Sciatic nerve (tissue), 2 donors: ENCODE measurements at regions not wholly inside any gene's neighbourhood (a gene's known extent, or its start where the extent isn't known, plus 50 kb on each side); places are given as distances from the start of the nearest gene placed in this dataset. TPM values are rescaled to one million over a fixed set of nuclear protein-coding genes. Genes with fewer than 3 reads are reported as not detected.

Experiments used
- ATAC-seq: fragments of 200-7000 bp; cut with Tn5 transposase; one replicate; pipeline ENCODE4 v1.9.1; 2020; ENCODE audit warnings: mild to moderate bottlenecking, moderate library complexity
- DNase-seq: peaks from one replicate; pipeline ENCODE4 v3.0.0-alpha.2; 2020; ENCODE audit warnings: low spot score
- intact Hi-C: fragments of 100-400 bp; cut with DNase I; formaldehyde crosslinking; loops from one replicate; pipeline ENCODE4 v1.14.2; 2022
- microRNA-seq: library from miRNA; unstranded; fragments of <30 nt; microRNA quantifications from one replicate; pipeline ENCODE4 v1.2.0, GENCODE V29; 2020
- donor health status: DM: no; HTN: no; CAD: no.
- donor health status: DM: no; HTN: no; CAD: no.

DNA sequence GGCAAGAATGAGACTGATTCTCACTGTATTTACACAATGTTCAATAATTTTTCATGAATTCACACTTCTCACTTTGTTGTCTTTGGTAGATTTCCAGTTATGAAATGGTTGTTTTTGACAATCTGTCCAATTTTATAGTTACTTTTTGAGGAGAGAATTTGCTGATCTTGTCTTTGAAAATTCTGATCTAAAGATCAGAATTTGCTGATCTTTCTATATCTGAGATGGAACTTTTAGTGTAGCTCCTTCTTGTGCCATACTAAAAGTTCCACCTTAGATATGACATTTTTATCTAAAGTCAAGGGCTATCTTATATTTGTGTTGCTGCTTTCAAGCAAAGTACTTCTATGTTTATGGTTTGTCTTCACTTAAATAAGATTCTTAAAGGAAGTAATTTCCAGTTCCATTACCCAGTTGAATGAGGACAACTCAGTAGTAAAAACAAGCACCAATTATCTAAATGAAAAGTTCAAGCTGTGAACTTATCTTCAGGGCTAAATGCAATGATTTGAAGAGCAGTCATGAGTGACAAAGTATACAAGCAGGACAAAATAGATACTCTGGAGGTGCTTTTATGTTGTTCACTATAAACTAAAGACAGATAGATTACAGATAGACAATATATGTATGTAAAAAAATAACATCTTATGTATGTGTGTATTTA, 76.4 kb upstream of the FOXG1 start:
- intact Hi-C loops = no loop called here
- no peak for ATAC-seq
- DNase-seq = no peak

DNA sequence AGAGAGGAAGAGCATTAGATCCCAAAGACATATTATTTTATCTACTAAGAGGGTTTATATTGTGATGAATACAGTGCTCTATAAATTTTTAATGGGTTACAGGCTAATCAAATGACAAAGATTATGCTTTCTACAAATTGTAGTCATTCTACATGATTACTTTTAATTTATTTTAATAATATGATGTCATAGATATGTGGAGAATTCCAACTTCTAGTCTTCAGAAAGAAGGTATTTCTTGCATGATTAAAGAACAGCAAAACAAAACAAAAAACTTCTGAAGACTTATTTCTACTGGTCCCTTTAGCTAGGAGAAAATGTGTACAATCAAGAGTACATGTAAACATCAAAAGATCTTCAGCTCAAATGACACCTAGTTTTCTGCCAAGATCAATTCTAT, 71.5 kb upstream of the FOXG1 start:
- ATAC-seq (no peak), DNase-seq (no peak)
- intact Hi-C loops = no loop called here

DNA sequence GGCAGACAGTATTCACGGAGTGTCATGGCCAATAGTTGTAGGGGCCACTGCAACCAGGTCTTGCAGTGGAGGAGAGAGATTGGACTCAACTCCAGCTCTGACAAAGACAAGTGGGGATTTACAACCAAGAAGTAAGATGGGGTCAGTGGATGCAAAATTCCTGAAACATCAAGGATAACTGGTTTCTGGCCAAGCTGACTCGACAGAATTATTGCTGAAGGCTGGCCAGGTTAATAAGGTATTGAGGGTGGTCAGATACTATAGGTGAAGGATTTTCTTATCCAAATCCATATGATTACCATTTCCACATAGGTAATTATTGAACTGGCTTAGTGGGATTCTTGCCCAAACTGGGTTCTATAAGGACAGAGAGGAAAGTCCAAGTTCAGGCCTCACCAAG, 64.9 kb upstream of the FOXG1 start:
- DNase-seq (no peak), ATAC-seq (no peak)
- intact Hi-C loops = no loop called here

DNA sequence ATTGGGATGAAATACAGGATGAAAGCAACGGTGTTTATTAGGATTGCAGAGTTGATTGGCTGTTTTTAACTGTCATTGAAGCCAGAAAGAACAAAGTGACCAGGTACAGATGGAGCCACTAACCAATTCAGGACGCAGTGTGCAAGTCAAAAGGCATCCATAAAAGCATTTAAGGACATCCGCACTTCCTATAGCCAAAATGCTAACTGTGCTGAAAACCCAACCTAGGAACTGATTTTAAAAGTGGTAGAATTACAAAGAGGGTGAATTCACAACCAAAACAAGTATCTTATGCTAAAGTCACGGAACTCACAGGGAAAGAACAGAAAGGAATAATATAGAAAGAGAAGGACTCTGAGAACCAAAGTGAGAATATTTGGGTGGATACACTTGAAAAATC, 63.1 kb upstream of the FOXG1 start:
- intact Hi-C loops = no loop called here
- DNase-seq (no peak), ATAC-seq (no peak)

DNA sequence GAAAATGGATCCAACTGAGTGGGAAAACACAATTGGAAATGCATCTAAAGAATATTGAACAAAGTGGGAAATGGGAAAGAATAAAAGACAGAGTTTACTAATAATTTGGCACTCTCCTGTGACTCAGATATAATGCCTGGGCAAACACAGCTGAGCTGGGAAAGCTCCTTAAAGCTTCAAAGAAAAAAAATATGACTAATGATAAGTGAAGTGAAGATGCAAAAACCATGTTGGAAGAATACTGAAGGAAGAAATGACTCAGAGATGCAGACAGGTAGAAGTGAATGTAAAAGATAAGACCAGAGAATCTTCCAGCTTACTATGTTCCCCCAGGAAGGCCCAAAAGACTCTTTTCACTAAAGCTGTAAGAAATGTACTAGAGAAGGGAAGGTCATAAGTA, 62.4 kb upstream of the FOXG1 start:
- ATAC-seq (no peak), DNase-seq (no peak)
- intact Hi-C loops = no loop called here

DNA sequence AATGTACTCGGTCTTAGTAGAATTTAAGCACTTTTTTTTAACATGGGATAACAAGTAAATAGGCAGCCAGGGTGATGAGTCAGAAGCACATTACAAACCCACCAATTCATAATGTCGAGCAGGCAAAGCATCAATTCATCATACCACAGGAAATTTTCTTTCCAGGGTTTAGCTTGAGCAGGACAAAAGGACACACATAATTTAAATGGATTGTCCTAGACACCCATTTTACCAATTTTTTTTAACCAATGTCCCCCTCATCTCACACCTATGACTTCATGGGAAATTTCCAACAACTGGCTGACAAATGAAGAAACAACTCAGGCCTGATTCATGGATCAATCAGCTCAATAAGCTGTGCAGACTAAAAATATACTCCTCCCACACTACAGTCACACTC, 58.8 kb upstream of the FOXG1 start:
- no peak for DNase-seq
- ATAC-seq = no peak
- intact Hi-C loops = no loop called here

DNA sequence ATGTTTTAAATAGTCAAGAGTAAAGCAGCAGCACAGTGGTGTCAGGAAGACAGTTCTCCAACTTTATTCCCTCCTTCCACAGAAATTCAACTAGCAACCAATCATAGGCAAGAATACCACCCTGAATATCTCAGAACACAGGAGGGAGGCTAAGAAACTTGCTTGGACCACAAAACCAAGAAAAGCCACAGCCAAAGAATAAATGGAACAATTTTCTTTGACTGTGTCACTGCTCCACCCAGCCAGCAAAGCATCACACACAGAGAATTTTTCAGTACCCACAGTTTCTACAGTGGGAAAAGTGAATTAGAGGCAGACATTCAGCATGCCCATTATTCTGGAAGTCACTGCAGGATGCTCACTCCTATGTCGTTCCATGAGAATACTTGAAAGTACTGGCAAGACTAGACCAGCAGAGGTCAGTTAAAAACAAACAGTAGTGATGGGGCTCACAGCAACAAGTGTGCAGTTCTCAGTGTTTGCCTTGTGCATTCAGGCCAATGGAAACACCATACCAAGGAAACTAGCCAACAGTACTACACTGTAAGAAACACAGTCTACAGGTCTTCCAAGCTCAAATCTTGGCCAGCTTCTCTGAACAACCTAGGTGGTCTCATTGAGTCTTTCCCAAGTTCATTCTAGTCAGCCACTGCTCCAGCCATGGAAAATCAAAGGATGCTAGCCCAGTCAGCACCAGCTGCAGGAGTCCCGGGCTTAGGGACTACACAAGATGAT, 56.8 kb upstream of the FOXG1 start:
- no peak for DNase-seq
- intact Hi-C loops = no loop called here
- no peak for ATAC-seq

Small RNA genes lying in the stretch of these regions (microRNA-seq; reads per million reads assigned to microRNA genes)
- gene MIR3171 = not detected
- gene MIR4307 = not detected
